ENCODE measurements at regions not wholly inside any gene's neighbourhood (a gene's known extent, or its start where the extent isn't known, plus 50 kb on each side); places are given as distances from the start of the nearest gene placed in this dataset.

DNA sequence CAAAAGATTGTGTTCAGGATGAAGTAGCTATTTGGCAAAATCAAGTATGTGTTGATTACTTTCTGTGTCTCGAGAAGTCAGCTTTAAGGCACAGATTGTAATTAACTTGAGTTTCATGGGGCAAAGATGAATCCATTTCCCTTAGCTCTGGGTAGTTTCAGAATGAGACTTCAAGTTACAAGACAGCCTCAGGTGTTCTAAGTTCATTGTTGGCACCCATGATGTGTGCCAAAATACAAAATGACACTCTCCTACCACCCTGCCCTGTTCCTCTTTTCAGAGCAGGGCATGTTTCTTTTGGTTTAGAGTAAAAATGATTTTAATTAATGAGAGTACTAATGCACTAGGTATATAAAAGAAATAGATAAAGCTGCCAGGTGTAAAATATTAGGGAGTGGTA, 797.6 kb upstream of the POT1 start:
- 6% methylated on average over 1 of the region's 1 CpG for WGBS (ENCODE audit: missing lambda C conversion rate)
- Histone ChIP-seq H3K4me3 (no peak overlapping the region), H3K27ac (no peak overlapping the region), H3K4me1 (no peaks in the 10 kb centered on the region), H3K9me3 (no peaks in the 10 kb centered on the region), H3K4me2 (no peak overlapping the region)
- FAIRE-seq (no peak), ATAC-seq (no peak), DNase-seq (ENCODE audit: low read depth in 1 of 2, low spot score in 1 of 2) (no peak)
- POLR2A ChIA-PET: no interaction called here
- CTCF ChIA-PET: no interaction called here
- no peak for TF ChIP-seq TFCP2L1 (CRISPR knock-in tag; IDR thresholded peaks at IDR 0.05)
- TF ChIP-seq HDAC2 (IDR thresholded peaks at IDR 0.05): no peak
- no peak for TF ChIP-seq TP53 (CRISPR knock-in tag; IDR thresholded peaks at IDR 0.05)
- no peak for TF ChIP-seq CHD2 (IDR thresholded peaks at IDR 0.05; ENCODE audit: low read length, partially characterized antibody)
- TF ChIP-seq POLR2AphosphoS2 (conservative IDR thresholded peaks at IDR 0.05; ENCODE audit: low read length): no peak
- no peak for TF ChIP-seq FOXS1 (CRISPR knock-in tag; IDR thresholded peaks at IDR 0.05)
- TF ChIP-seq, protein P1, sequence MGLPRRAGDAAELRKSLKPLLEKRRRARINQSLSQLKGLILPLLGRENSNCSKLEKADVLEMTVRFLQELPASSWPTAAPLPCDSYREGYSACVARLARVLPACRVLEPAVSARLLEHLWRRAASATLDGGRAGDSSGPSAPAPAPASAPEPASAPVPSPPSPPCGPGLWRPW (IDR thresholded peaks at IDR 0.05): no peak
- no peak for TF ChIP-seq ZFP36 (IDR thresholded peaks at IDR 0.05; ENCODE audit: borderline replicate concordance, partially characterized antibody)
- no peak for TF ChIP-seq NR3C1 (IDR thresholded peaks at IDR 0.05)
- TF ChIP-seq, protein P2, sequence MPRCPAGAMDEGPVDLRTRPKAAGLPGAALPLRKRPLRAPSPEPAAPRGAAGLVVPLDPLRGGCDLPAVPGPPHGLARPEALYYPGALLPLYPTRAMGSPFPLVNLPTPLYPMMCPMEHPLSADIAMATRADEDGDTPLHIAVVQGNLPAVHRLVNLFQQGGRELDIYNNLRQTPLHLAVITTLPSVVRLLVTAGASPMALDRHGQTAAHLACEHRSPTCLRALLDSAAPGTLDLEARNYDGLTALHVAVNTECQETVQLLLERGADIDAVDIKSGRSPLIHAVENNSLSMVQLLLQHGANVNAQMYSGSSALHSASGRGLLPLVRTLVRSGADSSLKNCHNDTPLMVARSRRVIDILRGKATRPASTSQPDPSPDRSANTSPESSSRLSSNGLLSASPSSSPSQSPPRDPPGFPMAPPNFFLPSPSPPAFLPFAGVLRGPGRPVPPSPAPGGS (IDR thresholded peaks at IDR 0.05): no peak
- no peak for TF ChIP-seq ESRRA (IDR thresholded peaks at IDR 0.05; ENCODE audit: borderline replicate concordance, low read length)
- TF ChIP-seq JUN (IDR thresholded peaks at IDR 0.05): no peak
- TF ChIP-seq RCOR1 (IDR thresholded peaks at IDR 0.05; ENCODE audit: low read depth, low read length): no peak
- TF ChIP-seq MYC (IDR thresholded peaks at IDR 0.05; ENCODE audit: borderline replicate concordance, low read length): no peak
- no peak for TF ChIP-seq FOSL2 (IDR thresholded peaks at IDR 0.05)
- TF ChIP-seq FOSL2 (CRISPR knock-in tag; IDR thresholded peaks at IDR 0.05): no peak
- no peak for TF ChIP-seq POLR2A (IDR thresholded peaks at IDR 0.05; ENCODE audit: low read length)
- no peak for TF ChIP-seq KDM1A (IDR thresholded peaks at IDR 0.05; ENCODE audit: low read depth)

DNA sequence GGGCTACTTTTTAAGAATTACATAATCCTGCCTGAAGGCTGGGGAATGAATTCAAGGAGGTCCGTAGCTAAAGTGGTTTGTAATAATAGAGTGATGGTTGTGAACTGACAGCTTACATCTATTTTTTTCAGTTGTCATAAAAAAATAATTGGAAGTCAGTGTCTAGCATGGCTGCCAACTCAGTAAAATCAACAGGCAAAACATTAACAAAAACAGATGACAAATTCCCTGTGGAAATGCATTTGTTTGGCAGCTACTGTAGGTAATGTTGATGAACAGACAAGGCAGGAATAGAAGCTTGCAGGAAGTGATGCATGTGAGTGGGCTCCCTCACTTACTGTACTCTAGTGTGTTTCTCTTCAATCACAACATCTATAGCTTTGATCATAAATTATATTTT, 766.0 kb upstream of the POT1 start:
- Histone ChIP-seq H3K9me3 (no peaks in the 10 kb centered on the region), H3K4me3 (no peak overlapping the region), H3K4me2 (no peak overlapping the region), H3K27ac (no peak overlapping the region), H3K4me1 (no peaks in the 10 kb centered on the region)
- FAIRE-seq (no peak), DNase-seq (ENCODE audit: low read depth in 1 of 2, low spot score in 1 of 2) (no peak), ATAC-seq (no peak)
- TF ChIP-seq, protein P1 (IDR thresholded peaks at IDR 0.05): no peak
- TF ChIP-seq ZNF302 (CRISPR knock-in tag; IDR thresholded peaks at IDR 0.05): no peak
- TF ChIP-seq ZFP36 (IDR thresholded peaks at IDR 0.05; ENCODE audit: borderline replicate concordance, partially characterized antibody): no peak
- no peak for TF ChIP-seq EP300 (IDR thresholded peaks at IDR 0.05)
- no peak for TF ChIP-seq TFCP2L1 (CRISPR knock-in tag; IDR thresholded peaks at IDR 0.05)
- TF ChIP-seq, protein P3, sequence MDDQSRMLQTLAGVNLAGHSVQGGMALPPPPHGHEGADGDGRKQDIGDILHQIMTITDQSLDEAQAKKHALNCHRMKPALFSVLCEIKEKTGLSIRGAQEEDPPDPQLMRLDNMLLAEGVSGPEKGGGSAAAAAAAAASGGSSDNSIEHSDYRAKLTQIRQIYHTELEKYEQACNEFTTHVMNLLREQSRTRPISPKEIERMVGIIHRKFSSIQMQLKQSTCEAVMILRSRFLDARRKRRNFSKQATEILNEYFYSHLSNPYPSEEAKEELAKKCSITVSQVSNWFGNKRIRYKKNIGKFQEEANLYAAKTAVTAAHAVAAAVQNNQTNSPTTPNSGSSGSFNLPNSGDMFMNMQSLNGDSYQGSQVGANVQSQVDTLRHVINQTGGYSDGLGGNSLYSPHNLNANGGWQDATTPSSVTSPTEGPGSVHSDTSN (IDR thresholded peaks at IDR 0.05): no peak
- no peak for TF ChIP-seq CHD4 (IDR thresholded peaks at IDR 0.05; ENCODE audit: borderline replicate concordance)
- no peak for TF ChIP-seq EHMT2 (IDR thresholded peaks at IDR 0.05; ENCODE audit: low read depth)
- no peak for TF ChIP-seq CHD2 (IDR thresholded peaks at IDR 0.05; ENCODE audit: low read length, partially characterized antibody)
- TF ChIP-seq, protein P2 (IDR thresholded peaks at IDR 0.05): no peak
- TF ChIP-seq HDAC2 (IDR thresholded peaks at IDR 0.05): no peak
- no peak for TF ChIP-seq KDM1A (IDR thresholded peaks at IDR 0.05; ENCODE audit: low read depth)
- TF ChIP-seq HOXB5 (CRISPR knock-in tag; IDR thresholded peaks at IDR 0.05): no peak
- 0% methylated on average over 1 of the region's 1 CpG for WGBS (ENCODE audit: missing lambda C conversion rate)
- POLR2A ChIA-PET: no interaction called here
- CTCF ChIA-PET: no interaction called here
